NCI-H2029 (cell line): ENCODE measurements at regions not wholly inside any gene's neighbourhood (a gene's known extent, or its start where the extent isn't known, plus 50 kb on each side); places are given as distances from the start of the nearest gene placed in this dataset.
"Not testable (repeated sequence)": the region's sequence is repeated elsewhere in the genome, so short reads cannot be mapped to it uniquely, and the experiment has no call there.

ENCODE experiments used
- DNase-seq: peaks from one replicate; lab custom pipeline; 2025; lab: John Stamatoyannopoulos, UW

DNA sequence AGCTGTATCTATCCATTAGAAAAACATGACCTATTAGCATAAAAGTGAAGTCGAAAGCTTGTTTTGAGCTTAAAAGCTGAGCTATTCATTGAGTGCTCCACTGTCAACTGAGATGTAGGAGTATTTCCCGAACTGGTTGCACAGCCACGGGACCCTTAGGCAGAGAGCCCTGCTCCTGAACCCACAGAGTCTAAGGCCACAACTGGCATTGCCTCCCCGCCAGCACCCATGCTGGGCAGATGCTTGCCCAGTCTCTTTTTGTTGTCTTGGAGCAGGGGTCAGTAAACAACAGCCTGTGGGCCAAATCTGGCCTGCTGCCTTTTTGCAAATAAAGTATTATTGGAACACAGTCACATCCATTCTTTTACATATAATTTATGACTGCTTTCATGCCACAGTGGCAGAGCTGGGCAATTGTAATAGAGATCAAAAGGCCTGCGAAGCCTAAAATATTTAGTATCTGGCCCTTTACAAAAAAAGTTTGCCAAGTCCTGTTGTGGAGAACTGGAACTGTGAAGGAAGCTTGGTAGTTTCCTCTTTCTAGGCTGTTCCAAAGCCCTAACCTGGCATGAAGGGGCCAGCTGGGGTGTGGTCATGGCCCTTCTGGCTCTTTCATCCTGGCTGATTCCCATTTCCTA, 58.4 kb upstream of the WAPL start:
- no peak for DNase-seq

- DNase-seq: no peak
Observed at GRCh38 chr10:86580521-86580891, 58.9 kb upstream of the WAPL start.

- DNase-seq: no peak
Observed at GRCh38 chr10:86583983-86584382, 62.4 kb upstream of the WAPL start.

GRCh38 chr10:86585037-86585929, 63.7 kb upstream of the WAPL start:
- DNase-seq: peak; percentile 41

DNA sequence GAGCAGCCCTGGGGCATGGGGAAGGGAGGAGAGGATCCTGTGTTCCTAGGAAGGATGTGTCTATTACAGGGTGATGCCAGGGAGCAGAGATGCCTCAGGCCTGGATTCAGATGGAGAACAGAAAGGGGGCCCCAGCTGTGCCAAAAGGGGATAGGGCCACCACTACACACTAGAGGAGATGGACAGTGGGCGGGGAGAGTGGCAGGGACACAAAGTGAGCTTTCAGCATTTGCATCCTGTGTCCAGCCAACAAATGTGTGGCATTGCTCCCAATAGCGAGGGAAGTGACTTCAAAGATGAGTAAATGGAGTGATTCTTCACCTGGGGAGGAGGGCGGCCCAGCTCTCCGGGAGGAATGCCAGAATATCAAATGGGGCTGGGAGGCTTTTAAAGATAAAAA, 64.9 kb upstream of the WAPL start:
- no peak for DNase-seq

- not testable (repeated sequence) for DNase-seq
Observed at GRCh38 chr10:86588781-86589180, 65.6 kb upstream of the OPN4 start.

DNA sequence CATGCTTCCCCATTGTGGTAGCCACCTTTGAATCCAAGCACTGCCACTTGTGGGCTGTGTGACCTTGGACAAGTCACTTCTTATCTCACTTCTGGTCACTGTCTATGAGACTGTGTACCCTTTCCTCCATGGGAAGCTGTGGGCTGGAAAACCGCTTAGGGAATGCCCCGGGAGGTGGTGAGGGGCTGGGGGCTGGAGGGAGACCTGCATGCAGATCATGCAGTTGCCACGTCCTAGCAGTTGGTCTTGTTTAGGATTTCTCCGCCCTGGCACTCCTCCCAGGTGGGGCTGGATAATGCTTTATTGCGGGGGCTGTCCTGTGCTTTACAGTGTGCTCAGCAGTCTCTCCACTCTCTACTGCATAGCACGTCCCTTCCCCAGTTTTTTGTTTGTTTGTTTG, 62.9 kb upstream of the OPN4 start:
- DNase-seq: no peak

- DNase-seq: no peak
Observed at GRCh38 chr10:86592413-86592812, 61.9 kb upstream of the OPN4 start.

- no peak for DNase-seq
Observed at GRCh38 chr10:86594535-86594934, 59.8 kb upstream of the OPN4 start.

DNA sequence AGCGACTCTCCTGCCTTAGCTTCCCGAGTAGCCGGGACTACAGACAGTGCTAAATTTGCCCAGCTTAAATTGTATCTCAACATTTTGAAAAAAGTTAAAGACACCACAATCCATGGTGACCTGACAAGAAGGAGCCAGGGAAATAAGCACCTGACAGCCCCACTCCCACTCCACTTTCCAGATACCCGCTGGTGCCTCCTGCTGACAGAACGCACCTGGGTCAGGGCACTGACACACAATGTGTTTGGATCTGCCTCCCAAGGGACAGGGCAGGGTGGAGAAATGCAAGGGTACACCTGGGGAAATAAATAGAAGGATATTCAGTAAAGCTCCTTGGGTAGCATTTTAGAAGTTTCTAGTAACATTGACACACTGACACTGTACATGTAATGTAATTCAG, 58.9 kb upstream of the OPN4 start:
- DNase-seq: no peak

- no peak for DNase-seq
Observed at GRCh38 chr10:86596266-86596665, 58.1 kb upstream of the OPN4 start.

DNA sequence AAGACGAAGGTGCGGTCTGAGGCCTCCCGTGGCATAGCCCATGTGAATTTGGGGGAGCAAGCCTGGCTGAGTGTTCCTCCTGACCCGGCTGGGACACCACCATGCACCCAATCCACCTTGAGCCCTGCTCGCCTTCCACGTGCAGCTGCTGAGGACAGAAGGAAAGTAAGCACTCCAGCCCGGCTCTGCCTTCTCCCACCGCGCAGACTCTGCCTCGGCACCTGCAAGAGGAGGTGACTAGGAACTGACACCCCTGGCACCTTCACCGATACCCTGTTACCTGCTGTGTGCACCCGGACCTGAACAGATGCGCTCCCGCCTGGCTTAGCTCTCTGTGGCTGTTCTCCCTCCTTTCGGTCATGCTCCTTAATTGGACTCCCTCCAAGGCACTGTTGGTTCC, 57.0 kb upstream of the OPN4 start:
- no peak for DNase-seq

DNA sequence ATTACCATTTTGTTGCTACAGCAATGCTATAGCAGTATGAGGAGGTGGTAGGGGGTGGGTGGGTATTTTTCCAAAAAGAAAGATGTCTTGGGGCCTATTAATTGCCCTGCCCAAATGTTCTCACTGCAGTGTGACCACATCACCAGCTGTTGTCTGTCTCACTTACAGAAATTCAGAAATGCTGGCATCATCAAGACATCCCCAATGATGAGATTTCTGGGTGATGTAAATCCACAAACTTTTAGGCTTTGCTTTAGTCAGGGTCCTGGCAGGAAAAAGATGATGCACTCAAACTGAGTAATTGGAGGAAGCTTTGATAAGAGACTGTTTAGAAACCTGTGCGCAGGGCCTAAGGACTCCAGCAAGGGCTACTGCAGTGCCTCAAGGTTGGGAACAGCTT, 56.2 kb upstream of the OPN4 start:
- no peak for DNase-seq

GRCh38 chr10:86599041-86599440, 55.3 kb upstream of the OPN4 start:
- DNase-seq: no peak

GRCh38 chr10:86599729-86600128, 54.6 kb upstream of the OPN4 start:
- DNase-seq: no peak

DNA sequence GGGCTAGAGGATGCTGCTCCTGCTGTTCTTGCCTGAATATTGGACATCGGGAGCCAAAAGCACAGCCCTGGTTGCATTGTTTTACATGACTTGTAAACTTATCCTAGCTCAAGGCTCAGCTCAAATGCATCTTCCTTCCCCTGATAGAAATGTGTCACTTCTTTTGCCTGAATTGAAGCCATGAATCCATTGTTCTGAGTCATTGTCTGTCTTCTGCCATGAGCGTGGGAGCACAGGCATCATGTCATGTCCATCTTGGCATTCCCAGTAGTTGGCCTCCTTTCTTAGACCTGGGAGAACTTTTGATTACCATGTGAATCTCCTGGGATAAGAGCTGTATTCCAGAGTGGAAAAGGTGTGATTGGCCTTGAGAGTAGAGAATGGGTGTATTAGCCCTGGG, 54.1 kb upstream of the OPN4 start:
- DNase-seq: no peak

DNA sequence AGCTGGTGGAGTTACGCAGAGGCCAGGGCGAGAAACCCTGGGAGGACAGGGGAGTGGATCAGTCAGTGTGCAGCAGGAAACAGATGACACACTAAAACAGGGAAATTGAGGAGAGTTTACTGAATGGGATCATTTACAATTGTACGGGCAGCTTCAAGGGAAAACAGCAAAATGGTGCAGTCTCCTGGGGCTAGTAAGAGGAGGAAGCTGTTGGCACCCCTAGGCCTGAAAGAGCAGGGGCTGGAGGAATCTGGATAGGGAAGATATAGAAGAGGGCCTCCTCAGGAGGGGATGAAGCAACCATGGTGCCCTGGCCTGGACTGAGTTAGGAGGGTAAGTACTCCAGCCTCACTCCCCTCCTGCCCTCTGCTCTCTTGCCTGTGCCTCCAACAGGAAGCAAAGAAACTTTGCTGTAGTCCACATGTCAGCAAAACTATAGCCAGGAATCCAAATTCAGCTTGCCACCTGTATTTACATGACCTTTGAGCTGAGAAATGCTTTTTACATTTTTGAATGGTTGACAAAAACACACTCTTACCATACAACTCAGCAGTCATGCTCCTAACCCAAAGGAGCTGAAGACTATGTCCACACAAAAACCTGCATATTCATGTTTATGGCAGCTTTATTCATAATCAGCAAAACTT, 52.3 kb upstream of the OPN4 start:
- DNase-seq: no peak

DNA sequence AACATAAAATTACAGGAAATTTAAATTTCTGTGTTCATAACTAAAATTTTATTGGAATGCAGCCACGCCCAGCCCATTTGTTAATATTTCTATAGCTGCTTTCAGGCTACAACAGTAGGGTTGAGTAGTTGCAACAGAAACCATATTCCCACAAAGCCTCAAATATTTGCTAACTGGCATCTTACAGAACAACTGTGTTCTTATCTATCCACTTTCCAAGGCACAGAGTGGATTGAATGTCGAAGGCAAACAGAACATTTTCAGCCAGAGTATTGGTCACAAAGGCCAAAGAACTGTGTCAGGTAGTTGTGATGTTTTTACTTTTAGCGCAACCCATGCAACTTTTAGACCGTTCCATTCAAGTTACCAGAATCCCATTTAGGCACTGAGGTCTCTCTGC, 51.1 kb upstream of the OPN4 start:
- no peak for DNase-seq
